Natural killer cell (primary cell): ENCODE measurements at regions not wholly inside any gene's neighbourhood (a gene's known extent, or its start where the extent isn't known, plus 50 kb on each side); places are given as distances from the start of the nearest gene placed in this dataset.

Experiments used
- ATAC-seq, 3 donors: fragments of 150-1000 bp in 2 of 3; fragments of 200-7000 bp in 1 of 3; cut with Tn5 transposase; 1 replicate in 1 of 3; 2 replicates in 2 of 3; pipeline ENCODE4 v1.10.0; 2021; ENCODE audit warnings: mild to moderate bottlenecking in 2 of 3, moderate library complexity in 2 of 3
- DNase-seq, 2 donors: peaks; one replicate each; pipeline versions ENCODE4 v3.0.0 to v3.0.0-alpha.2; 2013 to 2021; ENCODE audit warnings: mixed read lengths in 1 of 2
- H3K27ac ChIP-seq: one replicate; pipeline ENCODE4 v1.5.1; 2013; ENCODE audit warnings: mild to moderate bottlenecking, low read length
- H3K27me3 ChIP-seq: one replicate; pipeline ENCODE4 v1.6.1; 2013; ENCODE audit warnings: low read length; ENCODE audit not compliant: control insufficient read depth, insufficient read depth
- H3K36me3 ChIP-seq: one replicate; pipeline ENCODE4 v1.6.1; 2013; ENCODE audit warnings: low read length; ENCODE audit not compliant: control insufficient read depth, insufficient read depth
- H3K4me1 ChIP-seq: one replicate; pipeline ENCODE4 v1.6.1; 2013; ENCODE audit warnings: low read length; ENCODE audit not compliant: control insufficient read depth, insufficient read depth
- H3K4me3 ChIP-seq: one replicate; pipeline ENCODE4 v1.5.1; 2013; ENCODE audit warnings: low read length
- H3K9me3 ChIP-seq: one replicate; pipeline ENCODE4 v1.6.1; 2013; ENCODE audit warnings: low read length; ENCODE audit not compliant: control insufficient read depth, insufficient read depth
- H3K27ac Mint-ChIP-seq, 2 donors: one replicate each; pipeline ENCODE4 v1.8.0; 2022; ENCODE audit warnings: mild to moderate bottlenecking in 2 of 2, mixed read lengths in 2 of 2, moderate library complexity in 1 of 2
- H3K27me3 Mint-ChIP-seq, 2 donors: one replicate each; pipeline ENCODE4 v1.8.0; 2022; ENCODE audit warnings: low read depth in 2 of 2, mixed read lengths in 2 of 2
- H3K36me3 Mint-ChIP-seq: one replicate; pipeline ENCODE4 v1.8.0; 2022; ENCODE audit warnings: mixed read lengths
- H3K4me1 Mint-ChIP-seq, 2 donors: one replicate each; pipeline ENCODE4 v1.8.0; 2022; ENCODE audit warnings: mixed read lengths in 2 of 2
- H3K4me3 Mint-ChIP-seq: one replicate; pipeline ENCODE4 v1.8.0; 2022; ENCODE audit warnings: mild to moderate bottlenecking, moderate library complexity, mixed read lengths
- H3K9me3 Mint-ChIP-seq, 2 donors: one replicate each; pipeline ENCODE4 v1.8.0; 2022; ENCODE audit warnings: mixed read lengths in 2 of 2
- CTCF ChIP-seq: fragments of 200-600 bp; IDR thresholded peaks from one replicate; pipeline ENCODE4 v1.8.0; 2022; ENCODE audit warnings: antibody characterized with exemption
- WGBS: methylation state at CpG from one replicate; pipeline ENCODE4 v1.1.7; 2013; ENCODE audit warnings: missing lambda C conversion rate; ENCODE audit not compliant: insufficient coverage; 5-methylcytosine and 5-hydroxymethylcytosine counted together
- intact Hi-C: fragments of 100-400 bp; cut with micrococcal nuclease; formaldehyde crosslinking; loops from one replicate; pipeline ENCODE4 v1.14.2; 2022

GRCh38 chr3:27561576-27561975, 77.4 kb upstream of the SLC4A7 start:
- ATAC-seq (no peak), DNase-seq (no peak)
- intact Hi-C loops = no loop called here
- Mint-ChIP-seq H3K9me3 (no peaks in the 10 kb centered on the region), H3K4me3 (no peak overlapping the region), H3K27ac (no peak overlapping the region), H3K27me3 (no peaks in the 10 kb centered on the region), H3K36me3 (no peaks in the 10 kb centered on the region), H3K4me1 (no peaks in the 10 kb centered on the region)
- no peaks in the 10 kb centered on the region for H3K9me3 ChIP-seq
- no peak overlapping the region for H3K4me3 ChIP-seq
- WGBS = 90% methylated on average over 3 of the region's 3 CpGs
- no peaks in the 10 kb centered on the region for H3K4me1 ChIP-seq
- no peak for TF ChIP-seq CTCF
- H3K27me3 ChIP-seq = no peaks in the 10 kb centered on the region
- H3K27ac ChIP-seq = no peak overlapping the region
- H3K36me3 ChIP-seq = no peaks in the 10 kb centered on the region

GRCh38 chr3:27560484-27561056, 76.4 kb upstream of the SLC4A7 start:
- ATAC-seq (no peak), DNase-seq (no peak)
- Histone ChIP-seq H3K36me3 (no peaks in the 10 kb centered on the region), H3K4me1 (no peaks in the 10 kb centered on the region), H3K9me3 (no peaks in the 10 kb centered on the region), H3K27ac (no peak overlapping the region), H3K4me3 (no peak overlapping the region), H3K27me3 (no peaks in the 10 kb centered on the region)
- no peaks in the 10 kb centered on the region for H3K4me1 Mint-ChIP-seq
- no peak overlapping the region for H3K27ac Mint-ChIP-seq
- 84% methylated on average over 7 of the region's 11 CpGs for WGBS
- H3K4me3 Mint-ChIP-seq = no peak overlapping the region
- intact Hi-C loops = no loop called here
- H3K9me3 Mint-ChIP-seq = no peaks in the 10 kb centered on the region
- TF ChIP-seq CTCF = no peak
- H3K36me3 Mint-ChIP-seq = no peaks in the 10 kb centered on the region
- no peaks in the 10 kb centered on the region for H3K27me3 Mint-ChIP-seq

- H3K27me3 Mint-ChIP-seq = no peaks in the 10 kb centered on the region
- Histone ChIP-seq H3K36me3 (no peaks in the 10 kb centered on the region), H3K4me1 (no peaks in the 10 kb centered on the region), H3K9me3 (no peaks in the 10 kb centered on the region), H3K4me3 (no peak overlapping the region), H3K27ac (no peak overlapping the region), H3K27me3 (no peaks in the 10 kb centered on the region)
- H3K27ac Mint-ChIP-seq = no peak overlapping the region
- DNase-seq = no peak
- no peaks in the 10 kb centered on the region for H3K4me1 Mint-ChIP-seq
- intact Hi-C loops = no loop called here
- ATAC-seq = no peak
- no peak for TF ChIP-seq CTCF
- H3K9me3 Mint-ChIP-seq = no peaks in the 10 kb centered on the region
- 71% methylated on average over 6 of the region's 6 CpGs for WGBS
- H3K36me3 Mint-ChIP-seq = no peaks in the 10 kb centered on the region
- no peak overlapping the region for H3K4me3 Mint-ChIP-seq
Measured at GRCh38 chr3:27559835-27560234, 75.7 kb upstream of the SLC4A7 start.

GRCh38 chr3:27559381-27559780, 75.2 kb upstream of the SLC4A7 start:
- no peaks in the 10 kb centered on the region for H3K36me3 ChIP-seq
- no peak for DNase-seq
- no peak overlapping the region for H3K4me3 ChIP-seq
- H3K27me3 Mint-ChIP-seq = no peaks in the 10 kb centered on the region
- no peak overlapping the region for H3K4me3 Mint-ChIP-seq
- no peaks in the 10 kb centered on the region for H3K27me3 ChIP-seq
- no peaks in the 10 kb centered on the region for H3K36me3 Mint-ChIP-seq
- no peaks in the 10 kb centered on the region for H3K4me1 ChIP-seq
- TF ChIP-seq CTCF = no peak
- no peaks in the 10 kb centered on the region for H3K9me3 ChIP-seq
- H3K9me3 Mint-ChIP-seq = no peaks in the 10 kb centered on the region
- intact Hi-C loops = no loop called here
- no peak overlapping the region for H3K27ac ChIP-seq
- H3K27ac Mint-ChIP-seq = no peak overlapping the region
- H3K4me1 Mint-ChIP-seq = no peaks in the 10 kb centered on the region
- ATAC-seq = no peak
